Ishikawa (cell line): ENCODE measurements at regions not wholly inside any gene's neighbourhood (a gene's known extent, or its start where the extent isn't known, plus 50 kb on each side); places are given as distances from the start of the nearest gene placed in this dataset.

ENCODE experiments used
- EP300 ChIP-seq: IDR thresholded peaks from 2 replicates; pipeline ENCODE4 v1.6.1; 2012; ENCODE audit warnings: borderline replicate concordance
- TAF1 ChIP-seq: IDR thresholded peaks from 2 replicates; pipeline ENCODE4 v1.6.1; 2012; ENCODE audit warnings: low read depth, mild to moderate bottlenecking

DNA sequence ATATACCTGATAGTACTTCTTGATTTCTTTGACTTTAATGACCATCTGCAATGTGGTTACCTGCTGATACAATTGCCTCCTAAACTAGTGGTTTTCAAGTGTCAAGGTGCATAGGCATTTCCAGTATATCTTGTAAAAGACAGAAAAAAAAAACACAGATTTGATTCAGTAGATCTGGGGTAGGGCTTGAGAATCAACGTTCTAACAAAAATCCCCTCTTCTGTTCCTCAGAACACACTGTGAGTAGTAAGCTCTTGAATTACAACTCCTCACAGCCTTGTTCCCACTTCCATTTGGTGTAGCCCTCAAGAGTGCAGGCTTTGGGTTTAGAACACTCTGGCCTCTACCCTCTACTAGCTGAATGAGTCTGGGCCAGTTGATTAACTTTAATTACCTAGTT lies 78.0 kb upstream of the CTSC start:
- TF ChIP-seq TAF1: no peak
- no peak for TF ChIP-seq EP300
